GM12878 (cell line): ENCODE measurements at regions not wholly inside any gene's neighbourhood (a gene's known extent, or its start where the extent isn't known, plus 50 kb on each side); places are given as distances from the start of the nearest gene placed in this dataset.

Experiments
- ATAC-seq: fragments of 200-7000 bp; cut with Tn5 transposase; 3 replicates; pipeline ENCODE4 v1.9.1; 2020; ENCODE audit warnings: mild to moderate bottlenecking, moderate library complexity
- BruUV-seq: library from RNA; stranded (reverse); fragments of 400-500 nt; replicated peaks from 2 replicates; lab custom pipeline; 2021; lab: Mats Ljungman, UMichigan
- CTCF ChIA-PET: fragments of 300-600 bp; sonication (Branson Sonifier 250); formaldehyde crosslinking; extraction: SDS; loops from one replicate; lab custom pipeline; 2021; ENCODE audit warnings: inconsistent platforms; lab: Yijun Ruan, JAX
- POLR2A ChIA-PET: fragments of 350-600 bp; formaldehyde crosslinking; extraction: SDS; loops from one replicate; lab custom pipeline; 2021; ENCODE audit warnings: inconsistent platforms; lab: Charles Lee
- RAD21 ChIA-PET: fragments of 300-600 bp; sonication (Branson Sonifier 250); formaldehyde crosslinking; loops from one replicate; lab custom pipeline; 2023; ENCODE audit warnings: antibody characterized with exemption; ENCODE audit not compliant: unreplicated experiment; lab: Charles Lee
- SMC1A ChIA-PET: fragments of 300-600 bp; sonication (Branson Sonifier 250); formaldehyde crosslinking; loops from one replicate; lab custom pipeline; 2023; ENCODE audit not compliant: unreplicated experiment, uncharacterized antibody; lab: Charles Lee
- DNase-seq: peaks from one replicate; pipeline ENCODE4 v3.0.0-alpha.2; 2011; ENCODE audit warnings: low read depth, low spot score
- FAIRE-seq: peaks from 3 replicates; lab custom pipeline; 2011; peaks lifted over from hg19 to GRCh38; lab: Jason Lieb, UNC
- H2AFZ ChIP-seq: 2 replicates; pipeline ENCODE4 v1.6.0; 2011; ENCODE audit warnings: low read depth, low read length, control low read depth; ENCODE audit not compliant: control insufficient read depth
- H3K27ac ChIP-seq: 2 replicates; pipeline ENCODE4 v1.5.1; 2011; ENCODE audit warnings: control low read depth; ENCODE audit not compliant: control insufficient read depth, insufficient read depth
- H3K27me3 ChIP-seq, 2 experiments: replicated peaks in 1 of 2; 2 replicates each; pipeline versions ENCODE4 v1.6.0 to v1.6.1; 2011; ENCODE audit warnings: low read length in 1 of 2; ENCODE audit not compliant: control insufficient read depth in 2 of 2, insufficient read depth in 2 of 2
- H3K36me3 ChIP-seq, 2 experiments: 2 replicates each; pipeline ENCODE4 v1.5.1; 2011; ENCODE audit warnings: low read length in 1 of 2; ENCODE audit not compliant: control insufficient read depth in 2 of 2, insufficient read depth in 2 of 2
- H3K4me1 ChIP-seq: 2 replicates; pipeline ENCODE4 v1.6.1; 2011; ENCODE audit warnings: mild to moderate bottlenecking, low read length, moderate library complexity, mixed read lengths; ENCODE audit not compliant: control insufficient read depth, insufficient read depth
- H3K4me2 ChIP-seq: 2 replicates; pipeline ENCODE4 v1.6.0; 2011; ENCODE audit warnings: control low read depth; ENCODE audit not compliant: control insufficient read depth, insufficient read depth
- H3K4me3 ChIP-seq: fragments of 200-600 bp; sonication (generic); 2 replicates; pipeline ENCODE4 v1.5.1; 2016
- H3K79me2 ChIP-seq: 2 replicates; pipeline ENCODE4 v1.6.0; 2011; ENCODE audit warnings: low read length; ENCODE audit not compliant: control insufficient read depth, insufficient read depth
- H3K9ac ChIP-seq: 2 replicates; pipeline ENCODE4 v1.8.0; 2011; ENCODE audit warnings: low read length, control low read depth, mixed read lengths; ENCODE audit not compliant: control insufficient read depth, insufficient read depth
- H3K9me3 ChIP-seq: replicated peaks from 3 replicates; pipeline ENCODE4 v1.5.1; 2011; ENCODE audit warnings: mild to moderate bottlenecking, low read length; ENCODE audit not compliant: control insufficient read depth, insufficient read depth
- H4K20me1 ChIP-seq: 2 replicates; pipeline ENCODE4 v1.6.0; 2011; ENCODE audit not compliant: control insufficient read depth, insufficient read depth
- NR2C1 ChIP-seq: fragments of 450-650 bp; IDR thresholded peaks from 2 replicates; pipeline ENCODE4 v1.6.1; 2017; ENCODE audit warnings: antibody characterized with exemption, mild to moderate bottlenecking, moderate library complexity
- POLR2AphosphoS5 ChIP-seq: IDR thresholded peaks from 2 replicates; pipeline ENCODE4 v1.6.1; 2011; ENCODE audit warnings: mild to moderate bottlenecking, low read length, inconsistent platforms
- TCF3 ChIP-seq: IDR thresholded peaks from 2 replicates; pipeline ENCODE4 v1.6.1; 2012; ENCODE audit warnings: low read depth, mild to moderate bottlenecking, low read length, borderline replicate concordance; ENCODE audit not compliant: insufficient read depth
- TCF7 ChIP-seq: IDR thresholded peaks from 2 replicates; pipeline ENCODE4 v1.6.1; 2014; ENCODE audit warnings: antibody characterized with exemption, borderline replicate concordance
- ZNF592 ChIP-seq: fragments of 450-650 bp; IDR thresholded peaks from 2 replicates; pipeline ENCODE4 v1.6.1; 2017; ENCODE audit warnings: mild to moderate bottlenecking, moderate library complexity
- in situ Hi-C: fragments of 300-500 bp; cut with MboI; formaldehyde crosslinking; loops from 9 replicates; pipeline ENCODE4 v1.14.3; 2018; ENCODE audit warnings: mixed read lengths
- intact Hi-C: fragments of 100-400 bp; cut with micrococcal nuclease; formaldehyde crosslinking; loops from one replicate; pipeline ENCODE4 v1.14.2; 2022; ENCODE audit not compliant: unreplicated experiment

GRCh38 chr5:56420323-56420722, 187.2 kb upstream of the ANKRD55 start:
- ATAC-seq: no peak
- Histone ChIP-seq H2AFZ (no peak overlapping the region), H3K79me2 (no peaks in the 10 kb centered on the region), H3K9me3 (peaks cover 5% of the 10 kb centered on the region), H3K27me3 (no peaks in the 10 kb centered on the region), H3K4me1 (peaks cover 9% of the 10 kb centered on the region), H3K4me3 (no peak overlapping the region), H3K27ac (no peak overlapping the region), H4K20me1 (no peaks in the 10 kb centered on the region), H3K9ac (no peak overlapping the region), H3K4me2 (no peak overlapping the region), H3K36me3 (no peaks in the 10 kb centered on the region)
- ChIA-PET CTCF (no interaction called here), POLR2A (interaction anchor here (0.6 kb wide), 1 partner anchor 424 kb away, joined by 6 read pairs; no protein-coding TSS in a partner anchor), RAD21 (no interaction called here), SMC1A (interaction anchor here (0.6 to 2.0 kb wide), 2 partner anchors 8 to 11 kb away, joined by 3 to 4 read pairs; no protein-coding TSS in a partner anchor)
- TF ChIP-seq TCF7: no peak
- TF ChIP-seq ZNF592: no peak
- no peak for TF ChIP-seq NR2C1
- no peak for TF ChIP-seq TCF3
- TF ChIP-seq POLR2AphosphoS5: no peak
- no peak for FAIRE-seq
- no peak for DNase-seq
- intact Hi-C loops: no loop called here
- in situ Hi-C loops: no loop called here
- no TSS peak for BruUV-seq
